H9 (cell line): ENCODE measurements at regions not wholly inside any gene's neighbourhood (a gene's known extent, or its start where the extent isn't known, plus 50 kb on each side); places are given as distances from the start of the nearest gene placed in this dataset.

ENCODE experiments used
- DNase-seq: peaks from one replicate; pipeline ENCODE4 v3.0.0-alpha.2; 2017
- H2AFZ ChIP-seq: one replicate; pipeline ENCODE4 v1.6.1; 2013; ENCODE audit warnings: mild to moderate bottlenecking, low read length, control low read depth, moderate library complexity
- H2AK5ac ChIP-seq: 2 replicates; pipeline ENCODE4 v1.6.1; 2013; ENCODE audit warnings: low read length, control low read depth, mixed read lengths; ENCODE audit not compliant: insufficient read length
- H2BK120ac ChIP-seq: one replicate; pipeline ENCODE4 v1.6.1; 2013; ENCODE audit warnings: low read depth, mild to moderate bottlenecking, low read length, control low read depth, inconsistent platforms; ENCODE audit not compliant: poor library complexity, severe bottlenecking
- H2BK12ac ChIP-seq: 2 replicates; pipeline ENCODE4 v1.6.1; 2013; ENCODE audit warnings: low read length, control low read depth, mixed read lengths, low read depth; ENCODE audit not compliant: insufficient read length
- H2BK15ac ChIP-seq: 2 replicates; pipeline ENCODE4 v1.6.1; 2013; ENCODE audit warnings: low read depth, low read length, control low read depth
- H2BK20ac ChIP-seq: one replicate; pipeline ENCODE4 v1.6.1; 2013; ENCODE audit warnings: low read depth, mild to moderate bottlenecking, low read length, control low read depth, inconsistent platforms; ENCODE audit not compliant: poor library complexity, severe bottlenecking
- H2BK5ac ChIP-seq: 2 replicates; pipeline ENCODE4 v1.6.1; 2013; ENCODE audit warnings: low read length, control low read depth, mixed read lengths; ENCODE audit not compliant: insufficient read length
- H3K14ac ChIP-seq: 2 replicates; pipeline ENCODE4 v1.6.1; 2013; ENCODE audit warnings: low read length, control low read depth; ENCODE audit not compliant: insufficient read depth
- H3K18ac ChIP-seq: 2 replicates; pipeline ENCODE4 v1.6.1; 2013; ENCODE audit warnings: low read depth, mild to moderate bottlenecking, mixed read lengths, low read length, control low read depth; ENCODE audit not compliant: insufficient read length
- H3K23ac ChIP-seq: 2 replicates; pipeline ENCODE4 v1.6.1; 2013; ENCODE audit warnings: low read length, control low read depth, mixed read lengths, low read depth; ENCODE audit not compliant: insufficient read length
- H3K23me2 ChIP-seq: 2 replicates; pipeline ENCODE4 v1.6.1; 2013; ENCODE audit warnings: low read depth, mild to moderate bottlenecking, mixed read lengths, low read length, control low read depth; ENCODE audit not compliant: insufficient read length, poor library complexity, severe bottlenecking
- H3K27ac ChIP-seq: 2 replicates; pipeline ENCODE4 v1.5.1; 2013; ENCODE audit warnings: low read length, control low read depth, mixed read lengths, low read depth; ENCODE audit not compliant: insufficient read length
- H3K27me3 ChIP-seq: 2 replicates; pipeline ENCODE4 v1.6.1; 2013; ENCODE audit warnings: low read length, control low read depth, inconsistent platforms; ENCODE audit not compliant: insufficient read depth
- H3K4ac ChIP-seq: 2 replicates; pipeline ENCODE4 v1.6.1; 2013; ENCODE audit warnings: low read depth, mild to moderate bottlenecking, control low read depth, inconsistent platforms, low read length, moderate library complexity
- H3K4me1 ChIP-seq: 2 replicates; pipeline ENCODE4 v1.6.1; 2013; ENCODE audit warnings: low read length, control low read depth, inconsistent platforms; ENCODE audit not compliant: insufficient read depth
- H3K4me2 ChIP-seq: 2 replicates; pipeline ENCODE4 v1.6.1; 2013; ENCODE audit warnings: low read length, control low read depth, mixed read lengths; ENCODE audit not compliant: insufficient read length, insufficient read depth
- H3K56ac ChIP-seq: 2 replicates; pipeline ENCODE4 v1.6.1; 2013; ENCODE audit warnings: low read depth, mild to moderate bottlenecking, mixed read lengths, low read length, control low read depth; ENCODE audit not compliant: insufficient read length
- H3K79me1 ChIP-seq: 2 replicates; pipeline ENCODE4 v1.6.1; 2013; ENCODE audit warnings: low read depth, mild to moderate bottlenecking, moderate library complexity, low read length, control low read depth, inconsistent platforms; ENCODE audit not compliant: insufficient read depth, poor library complexity, severe bottlenecking
- H3K79me2 ChIP-seq: 2 replicates; pipeline ENCODE4 v1.6.1; 2013; ENCODE audit warnings: low read length, control low read depth, inconsistent platforms; ENCODE audit not compliant: insufficient read depth
- H3K9ac ChIP-seq: 2 replicates; pipeline ENCODE4 v1.6.1; 2013; ENCODE audit warnings: low read length, control low read depth, mixed read lengths; ENCODE audit not compliant: insufficient read length; ENCODE audit errors: extremely low read depth
- H3K9me3 ChIP-seq: one replicate; pipeline ENCODE4 v1.6.1; 2013; ENCODE audit warnings: low read depth, low read length, inconsistent platforms; ENCODE audit not compliant: control insufficient read depth
- H3T11ph ChIP-seq: one replicate; pipeline ENCODE4 v1.6.1; 2013; ENCODE audit warnings: mild to moderate bottlenecking, low read length, control low read depth, inconsistent platforms
- H4K20me1 ChIP-seq: one replicate; pipeline ENCODE4 v1.6.1; 2013; ENCODE audit not compliant: control insufficient read depth, insufficient read length, insufficient read depth
- H4K5ac ChIP-seq: 2 replicates; pipeline ENCODE4 v1.6.1; 2013; ENCODE audit warnings: low read depth, mild to moderate bottlenecking, mixed read lengths, low read length, control low read depth; ENCODE audit not compliant: insufficient read length
- H4K8ac ChIP-seq: replicated peaks from 2 replicates; pipeline ENCODE4 v1.6.1; 2013; ENCODE audit warnings: low read length, control low read depth, mixed read lengths, low read depth; ENCODE audit not compliant: insufficient read length
- H4K91ac ChIP-seq: 2 replicates; pipeline ENCODE4 v1.6.1; 2013; ENCODE audit warnings: low read depth, mild to moderate bottlenecking, moderate library complexity, mixed read lengths, low read length, control low read depth; ENCODE audit not compliant: insufficient read length
- H3K27ac Mint-ChIP-seq, 3 experiments: 2 replicates in 2 of 3; 3 replicates in 1 of 3; pipeline ENCODE4 v1.8.0; 2020 to 2021; ENCODE audit warnings: mixed read lengths in 3 of 3, mild to moderate bottlenecking in 1 of 3, moderate library complexity in 1 of 3
- H3K27me3 Mint-ChIP-seq: 2 replicates; pipeline ENCODE4 v1.8.0; 2021; ENCODE audit warnings: low read depth, mild to moderate bottlenecking, moderate library complexity, mixed read lengths
- H3K36me3 Mint-ChIP-seq, 3 experiments: 2 replicates in 2 of 3; 3 replicates in 1 of 3; pipeline ENCODE4 v1.8.0; 2020 to 2021; ENCODE audit warnings: low read depth in 3 of 3, mixed read lengths in 3 of 3; ENCODE audit not compliant: insufficient read depth in 1 of 3
- H3K4me1 Mint-ChIP-seq, 2 experiments: 2 replicates each; pipeline ENCODE4 v1.8.0; 2020; ENCODE audit warnings: mixed read lengths in 2 of 2
- H3K4me3 Mint-ChIP-seq, 2 experiments: 2 replicates in 1 of 2; 3 replicates in 1 of 2; pipeline ENCODE4 v1.8.0; 2020 to 2021; ENCODE audit warnings: mild to moderate bottlenecking in 2 of 2, mixed read lengths in 2 of 2, moderate library complexity in 1 of 2
- H3K9me3 Mint-ChIP-seq, 2 experiments: 2 replicates in 1 of 2; 3 replicates in 1 of 2; pipeline ENCODE4 v1.8.0; 2020; ENCODE audit warnings: mild to moderate bottlenecking in 2 of 2, mixed read lengths in 2 of 2, moderate library complexity in 1 of 2
- WGBS: extraction: QIAGEN DNeasy Blood & Tissue Kit; methylation state at CpG from one replicate; pipeline ENCODE4 v1.1.7; 2013; ENCODE audit warnings: missing lambda C conversion rate, low lambda C conversion rate, mixed read lengths; ENCODE audit not compliant: insufficient read length; ENCODE audit errors: extremely low coverage; 5-methylcytosine and 5-hydroxymethylcytosine counted together
- TF ChIP-seq, protein P1 (sequence below): fragments of 200-600 bp; sonication (generic); conservative IDR thresholded peaks from 3 replicates; pipeline ENCODE4 v1.8.0; 2021; ENCODE audit warnings: antibody characterized with exemption, mild to moderate bottlenecking

DNA sequence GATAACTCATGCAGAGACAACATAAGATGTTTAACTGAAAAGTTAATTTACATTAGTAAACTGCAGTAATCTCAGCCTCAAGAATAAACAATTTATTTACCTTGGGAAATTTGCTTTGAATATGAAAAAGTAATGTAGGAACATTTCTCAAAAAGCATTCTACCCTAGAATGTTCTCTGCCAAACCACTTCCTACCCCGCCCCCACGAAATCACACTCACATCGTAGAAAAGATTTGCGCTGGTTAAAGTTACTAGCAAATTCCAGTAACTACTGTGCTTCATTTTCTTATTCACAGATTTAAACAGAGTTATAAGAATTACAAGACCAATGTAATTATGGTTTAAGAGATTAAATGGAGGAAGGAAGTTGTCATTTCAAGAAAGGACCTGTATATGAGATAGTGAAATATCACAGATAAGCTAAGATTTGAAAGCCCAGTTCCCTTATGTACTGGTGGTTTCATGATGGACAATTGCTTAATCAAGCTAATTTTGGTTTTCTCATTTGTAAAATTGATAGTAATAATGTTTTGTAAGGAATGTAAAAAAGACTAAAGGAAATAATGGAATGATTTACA lies 175.4 kb downstream of the GNAI1 start:
- no peaks in the 10 kb centered on the region for H3K36me3 Mint-ChIP-seq

More for the DNA sequence above, 175.4 kb downstream of the GNAI1 start:
- Histone ChIP-seq H4K91ac (no peak overlapping the region), H2AFZ (no peak overlapping the region), H3K4ac (no peak overlapping the region), H3K56ac (no peak overlapping the region), H4K5ac (no peak overlapping the region), H2BK5ac (no peak overlapping the region), H2BK12ac (no peak overlapping the region), H3K79me1 (no peaks in the 10 kb centered on the region), H4K20me1 (no peaks in the 10 kb centered on the region), H3K23ac (no peak overlapping the region), H2BK15ac (no peak overlapping the region), H3K23me2 (no peaks in the 10 kb centered on the region), H3T11ph (no peak overlapping the region), H4K8ac (no peak overlapping the region), H3K79me2 (no peaks in the 10 kb centered on the region), H3K4me1 (no peaks in the 10 kb centered on the region), H2AK5ac (no peak overlapping the region), H3K4me2 (no peak overlapping the region), H3K27ac (no peak overlapping the region), H3K18ac (no peak overlapping the region), H3K9me3 (no peaks in the 10 kb centered on the region), H3K9ac (no peak overlapping the region), H2BK20ac (no peak overlapping the region), H3K27me3 (no peaks in the 10 kb centered on the region), H3K14ac (no peak overlapping the region), H2BK120ac (no peak overlapping the region)
- Mint-ChIP-seq H3K27ac (no peak overlapping the region), H3K4me1 (peaks cover 10% of the 10 kb centered on the region in 2 experiments), H3K4me3 (no peak overlapping the region), H3K9me3 (no peaks in the 10 kb centered on the region), H3K27me3 (peaks cover 2% of the 10 kb centered on the region)
- WGBS = no CpG with 5 or more reads among the region's 4 CpGs
- DNase-seq = no peak
- TF ChIP-seq, protein P1, sequence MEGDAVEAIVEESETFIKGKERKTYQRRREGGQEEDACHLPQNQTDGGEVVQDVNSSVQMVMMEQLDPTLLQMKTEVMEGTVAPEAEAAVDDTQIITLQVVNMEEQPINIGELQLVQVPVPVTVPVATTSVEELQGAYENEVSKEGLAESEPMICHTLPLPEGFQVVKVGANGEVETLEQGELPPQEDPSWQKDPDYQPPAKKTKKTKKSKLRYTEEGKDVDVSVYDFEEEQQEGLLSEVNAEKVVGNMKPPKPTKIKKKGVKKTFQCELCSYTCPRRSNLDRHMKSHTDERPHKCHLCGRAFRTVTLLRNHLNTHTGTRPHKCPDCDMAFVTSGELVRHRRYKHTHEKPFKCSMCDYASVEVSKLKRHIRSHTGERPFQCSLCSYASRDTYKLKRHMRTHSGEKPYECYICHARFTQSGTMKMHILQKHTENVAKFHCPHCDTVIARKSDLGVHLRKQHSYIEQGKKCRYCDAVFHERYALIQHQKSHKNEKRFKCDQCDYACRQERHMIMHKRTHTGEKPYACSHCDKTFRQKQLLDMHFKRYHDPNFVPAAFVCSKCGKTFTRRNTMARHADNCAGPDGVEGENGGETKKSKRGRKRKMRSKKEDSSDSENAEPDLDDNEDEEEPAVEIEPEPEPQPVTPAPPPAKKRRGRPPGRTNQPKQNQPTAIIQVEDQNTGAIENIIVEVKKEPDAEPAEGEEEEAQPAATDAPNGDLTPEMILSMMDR = no peak
